PC-3 (cell line): ENCODE measurements at regions not wholly inside any gene's neighbourhood (a gene's known extent, or its start where the extent isn't known, plus 50 kb on each side); places are given as distances from the start of the nearest gene placed in this dataset.

Experiments
- EZH2 ChIP-seq: fragments of 300-600 bp; sonication (generic); IDR thresholded peaks from one replicate; pipeline ENCODE4 v1.6.1; 2017; ENCODE audit warnings: antibody characterized with exemption, mild to moderate bottlenecking, low read length; ENCODE audit not compliant: unreplicated experiment
- EZH2phosphoT487 ChIP-seq: fragments of 300-600 bp; sonication (generic); IDR thresholded peaks from 2 replicates; pipeline ENCODE4 v1.6.1; 2018; ENCODE audit warnings: mild to moderate bottlenecking, antibody characterized with exemption, low read length, borderline replicate concordance
- TF ChIP-seq, protein P1 (sequence below): fragments of 300-600 bp; sonication (generic); conservative IDR thresholded peaks from 2 replicates; pipeline ENCODE4 v1.5.1; 2017; ENCODE audit warnings: antibody characterized with exemption, low read depth, mild to moderate bottlenecking, low read length

- no peak for TF ChIP-seq EZH2
- no peak for TF ChIP-seq EZH2phosphoT487
- TF ChIP-seq, protein P1, sequence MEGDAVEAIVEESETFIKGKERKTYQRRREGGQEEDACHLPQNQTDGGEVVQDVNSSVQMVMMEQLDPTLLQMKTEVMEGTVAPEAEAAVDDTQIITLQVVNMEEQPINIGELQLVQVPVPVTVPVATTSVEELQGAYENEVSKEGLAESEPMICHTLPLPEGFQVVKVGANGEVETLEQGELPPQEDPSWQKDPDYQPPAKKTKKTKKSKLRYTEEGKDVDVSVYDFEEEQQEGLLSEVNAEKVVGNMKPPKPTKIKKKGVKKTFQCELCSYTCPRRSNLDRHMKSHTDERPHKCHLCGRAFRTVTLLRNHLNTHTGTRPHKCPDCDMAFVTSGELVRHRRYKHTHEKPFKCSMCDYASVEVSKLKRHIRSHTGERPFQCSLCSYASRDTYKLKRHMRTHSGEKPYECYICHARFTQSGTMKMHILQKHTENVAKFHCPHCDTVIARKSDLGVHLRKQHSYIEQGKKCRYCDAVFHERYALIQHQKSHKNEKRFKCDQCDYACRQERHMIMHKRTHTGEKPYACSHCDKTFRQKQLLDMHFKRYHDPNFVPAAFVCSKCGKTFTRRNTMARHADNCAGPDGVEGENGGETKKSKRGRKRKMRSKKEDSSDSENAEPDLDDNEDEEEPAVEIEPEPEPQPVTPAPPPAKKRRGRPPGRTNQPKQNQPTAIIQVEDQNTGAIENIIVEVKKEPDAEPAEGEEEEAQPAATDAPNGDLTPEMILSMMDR: no peak
Observed at GRCh38 chr9:26746357-26747072, 146.1 kb downstream of the CAAP1 start.
